GM21515 (cell line): ENCODE measurements at regions not wholly inside any gene's neighbourhood (a gene's known extent, or its start where the extent isn't known, plus 50 kb on each side); places are given as distances from the start of the nearest gene placed in this dataset.

ENCODE experiments used
- ATAC-seq: cut with Tn5 transposase; IDR thresholded peaks from one replicate; pipeline ENCODE4 v1.9.1; 2021; ENCODE audit not compliant: unreplicated experiment

DNA sequence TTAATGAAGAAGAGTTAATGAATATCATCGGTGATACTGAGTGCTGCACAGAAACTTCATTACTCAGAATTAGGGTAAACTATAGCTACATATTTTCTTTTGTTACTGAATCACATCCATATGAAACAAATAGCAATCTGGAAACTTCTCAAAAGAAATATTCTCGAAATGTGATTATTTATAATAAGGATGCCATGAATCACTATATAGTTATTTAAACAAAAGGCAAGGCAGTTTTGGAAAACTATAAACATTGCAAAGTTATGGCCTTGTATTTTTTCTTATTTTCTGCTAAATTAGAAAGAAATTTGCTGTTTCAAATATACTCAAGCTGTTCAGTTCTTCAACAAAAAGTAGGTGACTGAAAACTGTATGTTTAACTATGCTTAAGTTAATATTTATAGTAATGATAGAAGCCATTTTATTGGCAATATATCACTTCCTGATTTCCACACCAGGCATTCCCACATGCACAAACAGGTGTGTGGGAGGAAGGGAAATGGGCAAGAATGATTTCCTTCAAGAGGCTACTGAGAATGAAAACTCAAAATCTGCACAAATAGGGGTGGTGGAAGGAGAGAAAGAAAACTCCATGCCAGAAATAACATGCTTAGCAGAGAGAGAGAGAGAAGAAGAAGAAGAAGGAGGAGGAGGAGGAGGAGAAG lies 74.5 kb upstream of the FRY start:
- no peak for ATAC-seq

DNA sequence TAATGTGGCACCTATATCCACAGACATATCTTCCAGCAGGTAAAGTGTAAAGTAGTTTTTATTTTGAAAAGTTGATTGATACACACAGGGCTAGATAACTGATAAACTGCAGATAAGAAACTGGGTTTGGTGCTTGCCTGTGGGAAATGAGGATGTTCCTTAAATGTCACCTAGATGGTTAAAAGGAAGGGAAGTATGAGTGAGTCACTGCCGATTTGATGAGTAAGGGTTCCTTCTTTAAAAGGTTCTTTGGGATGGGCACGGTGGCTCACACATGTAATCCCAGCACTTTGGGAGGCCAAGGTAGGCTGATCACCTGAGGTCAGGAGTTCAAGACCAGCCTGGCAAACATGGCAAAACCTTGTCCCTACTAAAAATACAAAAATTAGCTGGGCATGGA lies 73.8 kb upstream of the FRY start:
- no peak for ATAC-seq

GRCh38 chr13:31962731-31963370 lies 68.7 kb upstream of the FRY start:
- no peak for ATAC-seq

DNA sequence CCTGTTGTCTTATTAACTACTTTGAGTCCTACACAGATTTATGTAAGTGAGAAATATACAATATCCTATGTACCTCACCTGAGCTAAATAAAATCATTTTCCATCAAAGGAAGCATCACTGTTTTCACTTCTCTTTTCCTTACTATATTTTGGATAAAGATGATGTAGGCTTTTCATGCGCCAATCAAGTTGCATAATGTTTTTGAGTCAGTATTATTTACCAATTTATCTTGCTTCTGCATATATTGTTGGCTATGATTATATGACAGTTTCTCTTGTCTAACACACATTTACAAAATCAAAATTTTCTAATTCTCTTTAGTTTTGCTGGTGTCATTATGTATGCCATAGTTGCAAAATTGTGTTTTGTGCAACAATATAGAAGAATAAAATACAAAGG lies 67.9 kb upstream of the FRY start:
- no peak for ATAC-seq

DNA sequence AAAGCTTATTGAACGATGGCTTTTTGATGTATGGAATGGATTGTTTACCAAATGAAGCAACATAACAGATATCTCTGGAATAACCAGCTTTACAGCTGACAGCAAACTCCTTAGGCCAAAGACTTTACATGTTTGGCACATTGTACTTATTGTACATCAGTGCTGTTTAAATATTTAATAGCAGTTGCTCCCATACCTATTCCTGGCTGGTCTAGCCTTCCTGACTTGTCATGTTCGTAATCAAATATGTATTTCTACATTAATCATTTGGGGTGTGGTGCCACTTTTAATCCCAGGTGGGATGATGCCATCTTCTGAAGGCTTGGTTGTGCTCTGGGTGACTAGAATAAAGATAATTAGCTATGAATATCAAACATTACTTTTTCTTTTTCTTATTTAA lies 67.4 kb upstream of the FRY start:
- ATAC-seq: no peak

- peak; percentile 94 for ATAC-seq
These were observed 66.1 kb upstream of the FRY start for GRCh38 chr13:31965361-31966066.

DNA sequence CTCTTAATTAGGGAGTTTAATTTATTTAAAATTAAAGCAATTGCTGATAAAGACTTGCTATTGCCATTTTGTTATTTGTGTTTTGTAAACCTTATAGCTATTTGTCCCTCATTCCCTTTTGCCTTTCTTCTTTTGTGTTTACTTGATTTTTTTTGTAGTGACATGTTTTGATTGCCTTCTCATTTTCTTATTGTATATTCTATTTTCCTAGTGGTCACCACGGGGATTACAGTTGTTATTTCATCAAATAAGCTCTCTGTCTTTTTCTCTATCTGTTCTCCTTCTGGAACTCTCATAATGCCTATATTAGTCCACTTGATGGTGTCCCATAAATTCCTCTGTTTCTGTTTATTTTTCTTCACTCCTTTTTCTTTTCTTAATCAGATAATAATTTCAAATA lies 64.4 kb upstream of the FRY start:
- no peak for ATAC-seq

DNA sequence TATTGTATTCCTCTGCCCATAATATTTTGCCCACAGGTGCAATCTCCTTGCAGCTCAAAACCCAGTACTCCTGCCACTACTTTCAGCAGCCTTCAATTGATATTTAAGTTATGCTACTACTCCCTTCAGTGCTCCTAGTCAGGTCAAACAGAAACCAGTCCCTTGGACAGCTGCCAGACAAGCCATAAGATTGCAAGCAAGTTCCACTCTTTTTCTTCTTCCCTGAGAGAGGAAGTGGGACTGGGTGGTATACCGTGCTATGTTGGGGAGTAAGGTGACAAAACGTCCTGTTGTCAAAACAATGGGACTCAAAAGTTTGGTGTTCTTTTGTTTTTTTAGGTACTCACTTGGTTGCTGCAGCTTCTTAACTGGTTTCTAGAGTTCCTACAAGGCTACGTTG lies 63.1 kb upstream of the FRY start:
- no peak for ATAC-seq

GRCh38 chr13:31970231-31970930 lies 61.2 kb upstream of the FRY start:
- no peak for ATAC-seq

DNA sequence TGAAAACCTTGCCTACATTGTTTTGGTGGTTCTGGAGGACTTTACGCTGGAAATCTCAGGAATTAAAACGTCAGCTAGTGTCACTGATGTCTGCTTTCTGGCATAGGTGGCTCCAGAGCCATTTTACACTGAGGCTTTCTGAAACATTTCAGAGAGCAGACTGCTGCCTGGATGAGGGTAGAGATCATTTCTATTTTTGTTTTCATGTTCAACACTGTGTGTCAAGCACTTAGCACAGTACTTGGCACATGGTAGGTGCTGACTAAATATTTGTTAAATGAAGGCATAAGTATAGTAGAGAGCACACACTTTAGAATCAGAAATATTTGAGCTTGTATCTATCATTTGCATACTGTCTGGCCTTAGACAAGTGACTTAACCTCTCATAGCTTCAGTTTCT lies 59.1 kb upstream of the FRY start:
- no peak for ATAC-seq

- no peak for ATAC-seq
These were observed 53.6 kb upstream of the FRY start for GRCh38 chr13:31978021-31978420.

DNA sequence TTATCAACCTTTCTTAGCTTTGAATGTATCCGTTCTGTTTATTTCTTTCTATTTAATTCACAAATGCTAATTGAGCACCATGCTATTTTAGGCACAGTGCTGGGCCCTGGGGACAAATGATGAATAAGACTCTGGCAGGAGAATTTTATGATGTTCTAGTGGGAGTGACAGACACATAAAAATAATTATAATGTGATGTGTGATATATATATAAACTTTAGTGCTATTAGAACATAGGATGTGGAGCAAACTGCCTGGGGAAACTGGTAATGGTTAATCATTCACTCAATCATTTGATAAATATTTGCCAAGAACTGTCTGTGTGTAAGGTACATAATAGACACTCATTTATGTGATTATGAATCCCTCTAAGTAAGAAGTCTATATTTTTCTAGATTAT lies 50.7 kb upstream of the FRY start:
- ATAC-seq: no peak
